GM19328 (cell line): ENCODE measurements at regions not wholly inside any gene's neighbourhood (a gene's known extent, or its start where the extent isn't known, plus 50 kb on each side); places are given as distances from the start of the nearest gene placed in this dataset.

ENCODE experiments used
- ATAC-seq: cut with Tn5 transposase; IDR thresholded peaks from one replicate; pipeline ENCODE4 v1.9.1; 2021; ENCODE audit warnings: mild to moderate bottlenecking, moderate library complexity; ENCODE audit not compliant: unreplicated experiment

DNA sequence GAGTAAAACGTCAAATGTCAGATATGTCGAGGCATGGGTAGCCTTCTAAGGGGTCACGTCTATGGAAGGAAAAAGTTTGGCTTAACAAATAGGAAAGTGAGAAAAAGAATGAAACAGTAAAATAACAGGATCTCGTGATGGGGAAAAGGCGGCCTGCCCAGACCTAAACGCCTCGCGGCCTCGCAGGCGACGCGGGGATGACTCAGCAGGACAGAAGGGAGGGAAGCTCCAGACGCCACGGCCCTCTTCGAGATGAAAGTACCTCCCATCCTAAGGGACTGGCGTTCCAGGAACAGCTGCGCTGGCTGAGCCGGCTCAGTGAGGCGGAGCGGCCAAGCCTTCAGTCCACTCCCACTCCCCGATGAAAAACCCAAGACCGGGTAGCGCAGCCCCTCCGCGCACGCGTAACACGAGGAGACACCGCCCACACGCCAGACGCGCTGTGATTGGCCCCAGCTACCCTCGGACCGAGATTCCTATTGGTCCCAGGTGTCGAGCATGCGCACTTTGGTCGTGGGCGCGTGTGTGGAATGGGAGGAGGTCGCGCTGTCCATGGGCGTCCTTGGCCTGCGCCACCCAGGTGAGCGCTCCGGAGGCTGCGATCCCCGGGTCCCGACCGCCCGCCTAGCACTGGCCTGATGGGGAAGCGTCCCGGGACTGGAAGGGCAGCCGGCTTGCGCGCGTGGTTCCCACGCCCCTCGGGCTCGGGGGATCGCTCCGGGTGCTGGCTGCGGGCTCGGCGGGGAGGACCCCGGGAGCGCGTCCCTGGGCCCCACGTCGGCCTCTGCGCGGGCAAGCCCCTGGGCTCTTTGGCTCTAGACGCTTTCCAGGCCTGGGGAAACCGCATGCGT lies 588.5 kb downstream of the MTRR start:
- ATAC-seq, result no peak

DNA sequence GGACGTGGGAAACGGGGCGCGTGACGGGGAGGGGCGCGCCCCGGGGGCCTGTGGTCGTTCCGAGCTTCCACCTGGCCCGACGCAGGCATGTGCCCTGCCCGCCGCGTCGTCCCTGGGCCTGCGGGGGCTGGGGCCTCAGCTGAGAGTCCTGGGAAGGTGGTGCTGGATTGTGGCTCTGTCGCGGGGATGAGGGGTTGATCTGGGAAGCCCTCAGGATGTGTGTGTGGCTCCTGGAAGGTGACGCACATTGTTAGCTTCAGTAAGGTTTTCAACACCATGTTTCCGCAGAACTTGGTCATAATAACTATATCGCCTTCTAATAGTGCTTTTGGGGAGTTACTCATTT lies 589.1 kb downstream of the MTRR start:
- ATAC-seq, result no peak

DNA sequence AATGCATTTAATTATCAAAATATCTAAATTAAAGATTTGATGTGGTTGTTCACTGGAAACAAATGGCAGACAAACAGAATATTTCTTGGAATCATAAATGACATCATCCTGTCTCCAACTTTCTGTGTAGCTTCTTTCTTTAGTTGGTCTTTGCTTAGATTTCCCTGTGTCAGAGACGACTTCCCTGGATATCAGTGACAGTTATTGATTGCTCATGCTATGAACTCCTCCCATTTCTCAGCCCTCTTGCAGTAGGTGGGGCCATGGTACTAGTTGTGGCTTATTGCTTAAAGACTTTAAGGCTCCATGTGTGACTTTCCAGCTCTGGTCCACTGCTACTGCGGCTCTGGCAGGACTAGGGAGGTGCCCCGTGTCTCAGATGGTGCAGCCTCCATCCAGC lies 592.6 kb downstream of the MTRR start:
- no peak for ATAC-seq

DNA sequence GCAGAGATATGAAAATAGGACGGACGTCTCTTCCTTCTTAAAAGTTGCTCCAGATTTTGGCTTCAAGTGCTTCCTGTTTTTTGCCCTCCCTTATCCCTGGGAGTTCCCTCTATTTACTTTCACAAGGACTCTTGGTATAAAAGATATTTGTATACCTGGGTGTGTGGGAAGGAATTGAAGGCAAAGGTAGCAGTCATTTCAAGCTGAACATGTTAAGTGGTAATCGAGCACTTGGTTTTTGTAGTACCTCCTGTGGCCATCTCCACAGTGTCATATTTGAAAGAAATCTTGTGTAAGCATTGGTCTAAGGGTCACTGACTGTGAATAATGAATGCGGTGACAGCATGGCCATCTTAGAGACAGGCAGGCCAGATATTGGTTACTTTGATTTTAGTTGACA lies 593.6 kb downstream of the MTRR start:
- ATAC-seq, result no peak

DNA sequence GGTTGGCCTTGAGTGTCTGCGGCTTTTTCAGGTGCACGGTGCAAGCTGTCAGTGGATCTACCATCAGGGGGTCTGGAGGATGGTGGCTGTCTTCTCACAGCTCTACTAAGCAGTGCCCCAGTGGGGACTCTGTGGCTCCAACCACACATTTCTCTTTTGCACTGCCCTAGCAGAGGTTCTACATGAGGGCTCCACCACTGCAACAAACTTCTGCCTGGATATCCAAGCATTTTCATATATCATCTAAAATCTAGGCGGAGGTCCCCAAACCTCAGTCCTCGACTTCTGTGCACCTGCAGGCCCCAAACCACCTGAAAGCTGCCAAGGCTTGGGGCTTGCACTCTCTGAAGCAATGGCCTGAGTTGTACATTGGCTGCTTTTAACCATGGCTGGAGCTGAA lies 601.5 kb downstream of the MTRR start:
- no peak for ATAC-seq

DNA sequence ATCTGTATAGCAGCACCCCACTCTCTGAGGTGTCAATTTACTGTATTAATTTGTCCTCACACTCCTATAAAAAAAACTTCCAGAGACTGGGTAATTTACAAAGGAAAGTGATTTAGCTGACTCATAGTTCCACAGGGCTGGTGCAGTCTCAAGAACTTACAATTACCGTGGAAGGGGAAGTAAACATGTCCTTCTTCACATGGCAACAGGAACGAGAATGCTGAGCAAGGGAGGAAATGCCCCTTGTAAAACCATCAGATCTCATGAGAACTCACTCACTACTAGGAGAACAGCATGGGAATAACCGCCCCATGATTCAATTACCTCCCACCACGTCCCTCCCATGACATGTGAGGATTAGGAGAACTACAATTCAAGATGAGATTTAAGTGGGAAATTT lies 602.6 kb downstream of the MTRR start:
- no peak for ATAC-seq

DNA sequence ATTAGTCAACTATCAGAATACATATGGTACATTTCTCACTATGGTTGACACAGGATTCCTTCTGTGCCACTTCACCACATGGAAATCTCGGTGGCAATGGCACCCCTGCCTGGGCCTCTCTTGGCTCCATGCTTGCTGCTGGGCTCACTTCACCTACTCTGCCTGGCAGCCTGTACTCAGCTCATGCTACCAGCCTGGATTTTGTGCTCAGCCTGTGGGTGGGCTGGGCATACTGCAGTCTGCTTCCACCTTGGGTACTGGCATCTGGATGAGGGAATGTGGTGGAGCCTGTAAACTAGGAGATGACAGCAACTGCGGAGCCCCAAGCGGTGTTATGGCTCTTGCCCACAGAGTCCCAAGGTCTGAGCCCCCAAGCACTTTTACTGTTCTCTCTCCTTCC lies 604.1 kb downstream of the MTRR start:
- no peak for ATAC-seq

DNA sequence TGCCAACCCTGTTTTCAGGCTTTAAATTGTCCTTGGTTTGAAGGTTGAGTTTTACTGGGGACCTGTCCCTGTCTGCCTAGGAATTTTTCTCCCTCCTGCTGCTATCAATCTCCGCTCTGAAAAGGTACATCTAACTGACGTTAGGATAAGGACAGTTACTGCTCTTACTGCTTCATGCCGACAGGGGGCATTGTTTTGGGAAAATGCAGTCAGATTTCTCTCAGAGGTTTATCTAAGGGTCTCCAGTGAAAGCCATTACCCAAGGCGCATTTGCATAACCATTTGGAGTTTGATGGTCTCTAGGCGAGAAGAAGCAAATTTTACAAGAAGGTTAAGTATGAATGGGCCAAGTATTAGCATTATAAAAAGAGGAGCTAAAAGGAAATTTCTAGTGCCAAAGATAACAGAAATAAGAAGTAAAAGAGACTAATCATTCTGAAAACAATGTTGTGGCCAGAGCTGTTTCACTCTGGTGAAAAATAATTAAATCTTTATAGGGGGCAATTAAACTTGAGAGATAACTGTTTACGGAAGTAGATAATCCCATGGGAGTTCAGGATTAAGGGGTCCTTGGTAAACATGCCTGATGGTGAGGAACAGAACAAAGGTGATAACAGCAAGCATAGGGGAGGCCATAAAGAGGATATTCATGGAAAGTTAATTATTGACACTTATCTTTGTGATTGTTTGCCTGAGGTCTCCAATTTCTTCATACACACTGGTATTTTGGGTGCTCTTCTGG lies 605.0 kb downstream of the MTRR start:
- ATAC-seq, result no peak

DNA sequence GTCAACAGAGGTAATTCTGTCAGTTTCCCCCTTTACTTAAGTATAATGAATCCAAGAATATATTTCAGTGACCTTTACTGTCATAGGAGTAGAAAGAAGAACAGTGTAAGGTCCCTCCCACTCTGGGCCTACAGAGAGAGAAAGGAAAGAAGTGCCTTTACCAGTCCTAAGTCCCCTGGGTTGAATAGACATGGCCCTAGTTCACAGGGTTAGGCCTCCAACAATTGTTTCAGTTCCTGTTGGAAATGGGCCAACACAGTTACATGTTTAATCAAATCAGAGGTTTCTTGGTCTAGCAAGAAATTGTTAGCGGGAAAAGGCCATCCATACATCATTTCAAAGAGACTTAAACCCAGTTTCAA lies 605.6 kb downstream of the MTRR start:
- ATAC-seq, result no peak

DNA sequence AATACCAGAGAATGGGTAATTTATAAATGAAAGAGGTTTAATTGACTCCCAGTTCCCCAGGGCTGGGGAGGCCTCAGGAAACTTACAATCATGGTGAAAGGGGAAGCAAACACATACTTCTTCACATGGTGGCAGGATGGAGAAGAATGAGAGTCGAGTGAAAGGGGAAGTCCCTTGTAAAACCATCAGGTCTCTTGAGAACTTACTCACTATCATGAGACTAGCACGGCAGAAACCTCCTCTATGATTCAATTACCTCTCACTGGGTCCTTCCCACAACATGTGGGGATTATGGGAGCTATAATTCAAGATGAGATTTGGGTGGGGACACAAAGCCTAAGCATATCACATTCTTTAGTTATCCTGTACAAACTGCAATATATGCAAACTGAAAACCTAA lies 609.4 kb downstream of the MTRR start:
- ATAC-seq, result no peak

DNA sequence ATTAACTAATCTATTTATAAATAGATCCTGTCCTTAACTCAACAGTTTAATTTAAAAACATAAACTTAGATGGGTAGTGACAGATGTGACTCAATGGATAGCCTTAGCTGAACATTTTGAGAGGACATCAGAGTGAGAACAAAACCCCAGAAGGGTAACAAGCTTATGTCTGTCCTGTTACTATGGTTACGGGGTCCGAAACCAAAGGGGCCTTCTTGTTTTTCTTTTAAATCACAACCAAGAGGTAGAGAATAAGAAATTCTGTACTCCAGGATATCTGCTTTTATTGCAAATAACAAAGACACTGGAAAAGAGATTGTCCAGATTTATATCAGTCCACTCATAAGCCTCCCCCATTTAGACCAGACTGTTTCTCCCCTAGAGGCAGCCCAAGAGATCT lies 612.1 kb downstream of the MTRR start:
- no peak for ATAC-seq

DNA sequence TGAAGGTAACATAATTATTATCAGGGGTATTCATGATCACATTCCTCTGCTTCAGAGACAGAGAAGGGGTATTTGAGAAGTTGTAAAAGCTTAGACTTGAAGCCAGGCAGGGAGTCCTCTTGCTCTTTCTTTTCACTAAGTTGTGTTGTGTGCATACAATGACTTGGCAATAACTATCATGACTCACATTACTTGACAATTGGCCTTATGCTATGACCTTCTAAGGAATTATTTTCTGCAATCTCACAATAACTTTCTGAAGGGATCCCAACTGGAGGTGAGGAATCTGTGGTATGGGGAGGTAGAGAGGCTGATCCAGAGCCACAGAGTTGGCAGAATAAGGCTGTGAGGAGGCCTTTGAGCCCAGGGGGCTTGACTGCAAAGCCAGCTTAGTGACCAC lies 622.3 kb downstream of the MTRR start:
- no peak for ATAC-seq

DNA sequence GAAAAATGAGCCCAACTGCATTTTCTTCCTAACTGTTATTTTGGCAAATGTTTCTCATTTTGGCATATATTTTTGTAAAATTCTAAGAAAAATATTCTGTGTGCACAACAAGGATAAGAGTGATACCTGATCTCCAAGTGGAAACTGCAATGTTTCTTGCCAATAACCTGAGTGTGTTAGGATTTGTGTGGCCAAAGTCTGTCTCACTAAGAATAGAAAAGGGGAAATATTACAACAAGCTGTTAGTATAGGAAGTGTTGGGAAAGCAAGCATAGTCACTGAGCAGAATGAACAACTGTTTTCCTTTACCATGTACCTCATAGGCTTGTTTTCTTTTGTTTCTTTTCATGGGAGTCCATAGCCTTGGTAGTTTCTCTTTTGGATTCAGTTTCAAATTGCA lies 624.2 kb downstream of the MTRR start:
- no peak for ATAC-seq

DNA sequence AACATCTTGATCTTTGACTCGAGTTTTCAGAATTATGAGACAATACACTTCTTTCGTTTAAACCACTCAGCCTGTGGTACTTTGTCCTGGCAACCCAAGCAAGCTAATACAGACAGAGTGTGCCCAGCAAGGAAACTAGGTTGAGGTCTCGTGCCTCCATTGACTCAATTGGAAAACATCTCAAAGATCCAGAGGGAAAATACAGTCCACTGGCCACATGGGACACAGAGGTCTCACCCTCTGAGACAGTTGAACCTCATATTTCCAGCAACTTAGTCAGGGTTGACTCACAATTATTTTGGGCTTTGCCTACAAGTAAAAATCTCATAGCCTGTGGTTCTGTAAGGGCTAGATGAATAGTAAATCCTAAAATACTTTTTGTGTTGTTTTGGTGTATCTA lies 631.5 kb downstream of the MTRR start:
- no peak for ATAC-seq

DNA sequence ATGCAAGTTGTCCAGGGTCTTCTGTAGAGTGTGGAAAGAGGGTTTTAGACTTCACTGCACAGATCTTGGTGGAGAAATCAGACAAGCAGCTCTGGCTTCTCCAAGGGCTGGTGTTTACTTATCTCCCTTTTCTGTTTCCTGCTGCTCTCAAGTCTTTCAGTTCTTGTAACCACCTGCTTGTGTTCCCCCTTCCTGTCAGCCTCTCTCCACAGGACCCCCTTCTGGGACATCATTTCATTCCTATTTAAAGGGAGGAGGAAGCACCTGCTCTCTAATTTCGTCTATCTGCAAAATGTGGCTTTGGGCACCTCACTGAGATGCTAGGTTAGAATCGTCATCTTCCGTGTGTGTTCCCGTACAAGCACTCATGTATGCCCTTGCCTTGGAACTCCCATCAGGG lies 636.2 kb downstream of the MTRR start:
- ATAC-seq, result no peak

DNA sequence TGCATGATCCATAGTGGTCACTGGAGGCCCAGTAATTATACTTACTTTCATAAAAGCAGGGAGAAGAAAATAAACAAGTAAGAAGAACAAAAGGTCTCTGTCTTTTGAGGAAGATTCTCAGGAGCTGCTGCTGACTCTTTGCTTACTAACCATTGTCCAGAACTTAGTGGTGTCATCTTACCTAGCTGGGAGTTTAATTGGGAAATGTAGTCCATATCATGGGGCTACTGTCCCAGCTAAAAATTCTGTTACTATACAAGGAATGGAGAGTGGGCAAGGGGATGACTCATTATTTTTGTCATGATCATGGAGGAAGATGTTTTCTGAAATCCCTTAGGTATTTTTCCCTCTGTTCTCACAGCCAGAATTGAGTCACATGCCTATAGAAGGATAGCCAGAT lies 639.3 kb downstream of the MTRR start:
- no peak for ATAC-seq

DNA sequence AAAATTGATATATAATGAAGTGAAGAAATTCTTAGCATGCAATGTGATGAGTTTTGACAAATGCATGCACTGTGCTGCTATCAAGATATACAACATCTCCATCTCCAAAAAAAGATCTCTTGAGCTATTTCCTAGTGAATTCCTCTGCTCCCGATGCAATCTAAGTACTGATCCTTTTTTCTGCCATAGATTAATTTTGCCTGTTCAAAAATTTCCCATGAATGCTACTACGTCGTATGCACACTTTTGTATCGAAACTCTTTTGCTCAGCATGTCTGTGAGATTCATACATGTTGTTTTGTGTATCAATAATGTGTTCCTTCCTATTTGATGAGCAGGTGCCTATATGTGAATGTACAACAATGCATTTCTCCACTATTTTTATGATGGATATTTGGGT lies 647.4 kb downstream of the MTRR start:
- no peak for ATAC-seq

DNA sequence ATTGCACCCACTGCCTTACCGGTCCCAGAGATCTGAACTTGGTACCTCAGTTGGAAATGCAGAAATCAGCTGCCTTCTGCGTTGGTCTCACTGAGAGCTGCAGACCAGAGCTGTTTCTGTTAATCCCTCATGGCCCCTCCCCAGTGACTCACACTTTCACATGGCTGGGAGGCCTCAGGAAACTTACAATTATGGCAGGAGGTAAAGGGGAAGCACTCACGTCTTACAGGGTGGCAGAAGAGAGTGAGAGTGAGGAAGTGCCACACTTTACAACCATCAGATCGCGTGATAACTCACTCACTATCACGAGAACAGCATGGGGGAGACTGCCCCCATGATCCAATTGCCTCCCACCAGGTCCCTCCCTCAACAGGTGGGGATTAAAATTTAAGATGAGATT lies 648.5 kb downstream of the MTRR start:
- ATAC-seq, result no peak

DNA sequence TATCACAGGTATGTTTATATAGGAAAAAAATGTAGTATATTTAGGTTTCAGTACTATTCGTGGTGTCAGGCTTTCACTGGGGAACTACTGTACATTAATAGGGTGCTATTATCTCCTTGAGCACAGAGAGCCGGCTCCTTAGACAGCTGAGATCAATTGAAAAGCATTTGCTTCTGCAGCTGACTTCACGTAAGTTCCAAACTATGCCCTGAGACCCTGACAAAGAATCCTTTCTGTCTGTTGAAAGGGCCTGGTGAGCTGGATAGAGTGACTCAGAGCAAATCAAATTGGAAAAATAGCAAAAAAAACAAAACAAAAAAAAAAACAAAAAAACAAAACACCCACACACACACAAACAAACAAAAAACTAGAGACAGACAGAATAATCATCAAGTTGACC lies 652.0 kb downstream of the MTRR start:
- no peak for ATAC-seq

DNA sequence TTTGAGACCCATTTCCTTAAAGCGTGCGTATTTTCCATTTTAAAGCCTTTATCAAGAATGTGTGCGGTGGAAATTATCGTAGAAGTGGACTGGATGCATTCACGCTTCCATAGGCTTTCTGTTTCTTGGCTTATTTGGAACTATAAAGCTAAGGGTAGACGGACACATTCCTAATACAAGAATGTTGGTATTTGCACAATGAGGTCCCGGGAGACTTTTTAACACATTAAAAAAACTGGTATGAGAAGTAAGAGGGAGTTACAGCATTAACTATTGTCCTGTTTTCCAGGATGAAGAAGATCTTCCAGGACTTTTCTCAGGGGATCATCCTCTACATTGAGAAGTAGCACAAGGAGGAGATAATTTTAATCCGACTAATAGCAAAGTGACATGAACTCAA lies 653.0 kb downstream of the MTRR start:
- ATAC-seq, result no peak

DNA sequence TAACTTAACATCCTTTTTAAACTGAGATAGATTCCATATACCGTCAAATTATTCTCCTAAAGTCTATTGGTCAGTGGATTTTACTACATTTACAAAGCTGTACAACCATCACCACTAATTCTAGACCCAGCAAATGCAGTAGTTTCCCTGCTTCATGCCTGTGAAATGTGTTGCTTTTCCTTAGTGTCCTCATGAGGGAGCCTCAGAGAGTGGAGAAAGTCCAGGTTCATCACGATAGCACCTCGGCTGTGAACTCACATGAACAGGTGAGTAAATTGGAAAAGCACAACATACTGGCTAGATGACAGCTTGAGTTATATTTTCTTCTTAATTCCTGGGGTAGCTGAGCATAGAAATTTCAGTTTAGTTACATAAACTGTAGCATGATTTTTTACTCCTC lies 653.7 kb downstream of the MTRR start:
- ATAC-seq, result no peak

DNA sequence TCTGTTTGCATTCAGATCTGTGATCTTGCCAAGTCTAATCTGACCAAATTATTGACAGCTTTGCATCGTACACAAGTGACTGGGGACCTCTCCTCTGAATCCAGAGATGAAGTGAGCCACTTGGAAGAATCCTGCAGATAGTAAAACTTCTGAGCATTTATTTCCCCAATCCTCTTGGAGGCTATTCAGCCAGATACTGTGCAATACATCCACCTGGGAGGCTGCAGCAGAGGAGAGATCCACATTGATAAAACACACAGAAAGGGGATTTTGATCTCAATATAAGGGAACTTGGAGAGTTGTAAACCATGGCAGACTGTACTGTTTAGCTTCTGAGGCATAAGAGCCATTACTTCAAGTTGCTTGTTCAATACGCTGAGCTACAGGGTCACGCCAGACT lies 654.6 kb downstream of the MTRR start:
- no peak for ATAC-seq

DNA sequence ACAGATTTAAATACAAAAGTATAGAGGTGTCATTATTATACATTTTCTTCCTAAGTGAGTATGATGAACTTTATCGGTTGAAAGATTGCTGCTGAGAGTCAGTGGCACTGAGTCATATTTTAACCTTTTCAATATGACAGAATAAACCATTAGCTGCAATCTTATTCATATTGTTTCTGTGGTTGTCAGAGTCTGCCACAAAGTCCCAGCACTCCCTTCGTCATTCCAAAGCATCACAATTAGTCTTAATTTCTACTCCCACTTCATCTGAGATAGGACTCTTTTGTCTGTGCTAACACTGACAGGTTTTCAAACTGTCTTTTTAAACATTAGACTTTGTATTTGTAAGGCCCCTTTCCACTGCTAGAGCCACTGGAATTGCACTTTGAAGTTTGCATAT lies 656.9 kb downstream of the MTRR start:
- ATAC-seq, result no peak
